Activated CD4-positive, alpha-beta memory T cell treated with anti-CD3 and anti-CD28 coated beads for 36 hours (primary cell): ENCODE measurements at regions not wholly inside any gene's neighbourhood (a gene's known extent, or its start where the extent isn't known, plus 50 kb on each side); places are given as distances from the start of the nearest gene placed in this dataset.
A peak's percentile ranks its signal among the peaks of the same experiment; 100 is the strongest.

Experiments used
- CTCF ChIA-PET: fragments of 350-600 bp; sonication (Branson Sonifier 250); formaldehyde crosslinking; loops from one replicate; lab custom pipeline; 2021; ENCODE audit warnings: antibody characterized with exemption, inconsistent platforms; lab: Charles Lee
- POLR2A ChIA-PET: fragments of 350-600 bp; sonication (Branson Sonifier 250); formaldehyde crosslinking; loops from one replicate; lab custom pipeline; 2021; ENCODE audit warnings: antibody characterized with exemption; lab: Charles Lee
- DNase-seq: peaks from one replicate; pipeline ENCODE4 v3.0.0-alpha.2; 2020
- H3K27ac Mint-ChIP-seq: one replicate; pipeline ENCODE4 v1.8.0; 2021; ENCODE audit warnings: mixed read lengths
- H3K27me3 Mint-ChIP-seq: one replicate; pipeline ENCODE4 v1.8.0; 2021; ENCODE audit warnings: mixed read lengths
- H3K36me3 Mint-ChIP-seq: one replicate; pipeline ENCODE4 v1.8.0; 2021; ENCODE audit warnings: mixed read lengths
- H3K4me1 Mint-ChIP-seq: one replicate; pipeline ENCODE4 v1.8.0; 2021; ENCODE audit warnings: low read depth, mixed read lengths
- H3K4me3 Mint-ChIP-seq: one replicate; pipeline ENCODE4 v1.8.0; 2021; ENCODE audit warnings: mild to moderate bottlenecking, mixed read lengths
- H3K9me3 Mint-ChIP-seq: one replicate; pipeline ENCODE4 v1.8.0; 2021; ENCODE audit warnings: mixed read lengths
- intact Hi-C: fragments of 100-400 bp; cut with micrococcal nuclease; formaldehyde crosslinking; loops from one replicate; pipeline ENCODE4 v1.15.1; 2023

GRCh38 chr15:66905185-66905584 is 160.2 kb upstream of the SMAD3 start:
- ChIA-PET POLR2A (no interaction called here), CTCF (interaction anchor here (1.1 to 3.7 kb wide), 3 partner anchors 11 to 529 kb away, joined by 3 to 18 read pairs (median 3); no protein-coding TSS in a partner anchor)
- intact Hi-C loops = no loop called here
- H3K27me3 Mint-ChIP-seq = peaks cover 5% of the 10 kb centered on the region
- peaks cover 6% of the 10 kb centered on the region for H3K9me3 Mint-ChIP-seq
- peaks cover 3% of the 10 kb centered on the region for H3K4me1 Mint-ChIP-seq
- H3K4me3 Mint-ChIP-seq = no peak overlapping the region
- H3K27ac Mint-ChIP-seq = no peak overlapping the region
- no peak for DNase-seq
- H3K36me3 Mint-ChIP-seq = no peaks in the 10 kb centered on the region

GRCh38 chr15:66905954-66906353 is 159.4 kb upstream of the SMAD3 start:
- Mint-ChIP-seq H3K4me3 (no peak overlapping the region), H3K36me3 (no peaks in the 10 kb centered on the region), H3K27me3 (peaks cover 5% of the 10 kb centered on the region), H3K4me1 (peaks cover 3% of the 10 kb centered on the region), H3K9me3 (peaks cover 6% of the 10 kb centered on the region), H3K27ac (no peak overlapping the region)
- DNase-seq = no peak
- POLR2A ChIA-PET = no interaction called here
- intact Hi-C loops = no loop called here
- CTCF ChIA-PET = interaction anchor here (1.1 to 3.7 kb wide), 3 partner anchors 10 to 528 kb away, joined by 3 to 18 read pairs (median 3); no protein-coding TSS in a partner anchor

- peaks cover 7% of the 10 kb centered on the region for H3K4me1 Mint-ChIP-seq
- H3K9me3 Mint-ChIP-seq = peaks cover 6% of the 10 kb centered on the region
- H3K27ac Mint-ChIP-seq = no peak overlapping the region
- DNase-seq = no peak
- peaks cover 5% of the 10 kb centered on the region for H3K27me3 Mint-ChIP-seq
- H3K4me3 Mint-ChIP-seq = no peak overlapping the region
- CTCF ChIA-PET = interaction anchor here (1.4 kb wide), 1 partner anchor 46 kb away, joined by 3 read pairs; no protein-coding TSS in a partner anchor
- no peaks in the 10 kb centered on the region for H3K36me3 Mint-ChIP-seq
- intact Hi-C loops = no loop called here
- POLR2A ChIA-PET = no interaction called here
Observed at GRCh38 chr15:66906668-66907614, 158.5 kb upstream of the SMAD3 start.

- Mint-ChIP-seq H3K27ac (no peak overlapping the region), H3K4me3 (no peak overlapping the region), H3K27me3 (peaks cover 5% of the 10 kb centered on the region), H3K4me1 (peaks cover 17% of the 10 kb centered on the region), H3K36me3 (no peaks in the 10 kb centered on the region), H3K9me3 (peaks cover 6% of the 10 kb centered on the region)
- DNase-seq = no peak
- ChIA-PET CTCF (interaction anchor here (1.1 to 1.4 kb wide), 4 partner anchors 11 to 387 kb away, joined by 3 to 4 read pairs (median 3); no protein-coding TSS in a partner anchor), POLR2A (no interaction called here)
- intact Hi-C loops = no loop called here
Observed at GRCh38 chr15:66907826-66908743, 157.3 kb upstream of the SMAD3 start.

GRCh38 chr15:66908744-66909095 is 156.7 kb upstream of the SMAD3 start:
- H3K36me3 Mint-ChIP-seq = no peaks in the 10 kb centered on the region
- peaks cover 17% of the 10 kb centered on the region for H3K4me1 Mint-ChIP-seq
- H3K9me3 Mint-ChIP-seq = peaks cover 6% of the 10 kb centered on the region
- no peak for DNase-seq
- ChIA-PET CTCF (interaction anchor here (1.1 to 1.4 kb wide), 4 partner anchors 11 to 386 kb away, joined by 3 to 4 read pairs (median 3); no protein-coding TSS in a partner anchor), POLR2A (no interaction called here)
- H3K27me3 Mint-ChIP-seq = peaks cover 5% of the 10 kb centered on the region
- H3K4me3 Mint-ChIP-seq = no peak overlapping the region
- intact Hi-C loops = no loop called here
- H3K27ac Mint-ChIP-seq = no peak overlapping the region

GRCh38 chr15:66909381-66909890 is 156.0 kb upstream of the SMAD3 start:
- H3K9me3 Mint-ChIP-seq = peaks cover 6% of the 10 kb centered on the region

GRCh38 chr15:66911131-66911700 is 154.2 kb upstream of the SMAD3 start:
- no peak overlapping the region for H3K4me3 Mint-ChIP-seq
- H3K9me3 Mint-ChIP-seq = peaks cover 4% of the 10 kb centered on the region
- ChIA-PET POLR2A (no interaction called here), CTCF (interaction anchor here (0.6 to 1.7 kb wide), 4 partner anchors 8 to 272 kb away, joined by 3 to 7 read pairs (median 4); no protein-coding TSS in a partner anchor)
- no peak overlapping the region for H3K27ac Mint-ChIP-seq
- H3K4me1 Mint-ChIP-seq = peaks cover 16% of the 10 kb centered on the region
- H3K36me3 Mint-ChIP-seq = no peaks in the 10 kb centered on the region
- intact Hi-C loops = no loop called here
- peaks cover 7% of the 10 kb centered on the region for H3K27me3 Mint-ChIP-seq
- DNase-seq = no peak

More at GRCh38 chr15:66909381-66909890, 156.0 kb upstream of the SMAD3 start:
- intact Hi-C loops = no loop called here
- H3K4me3 Mint-ChIP-seq = no peak overlapping the region
- POLR2A ChIA-PET = no interaction called here
- H3K27ac Mint-ChIP-seq = no peak overlapping the region
- H3K36me3 Mint-ChIP-seq = no peaks in the 10 kb centered on the region
- peaks cover 5% of the 10 kb centered on the region for H3K27me3 Mint-ChIP-seq
- no peak for DNase-seq
- H3K4me1 Mint-ChIP-seq = peaks cover 16% of the 10 kb centered on the region
- CTCF ChIA-PET = interaction anchor here (1.3 kb wide), 1 partner anchor 10 kb away, joined by 4 read pairs; no protein-coding TSS in a partner anchor

- Mint-ChIP-seq H3K4me3 (peak overlapping the region; percentile 16), H3K27ac (peak overlapping the region; percentile 9), H3K36me3 (no peaks in the 10 kb centered on the region), H3K27me3 (peaks cover 5% of the 10 kb centered on the region), H3K4me1 (peaks cover 16% of the 10 kb centered on the region), H3K9me3 (no peaks in the 10 kb centered on the region)
- intact Hi-C loops = no loop called here
- ChIA-PET POLR2A (no interaction called here), CTCF (interaction anchor here (1.2 to 1.7 kb wide), 2 partner anchors 8 to 9 kb away, joined by 4 to 7 read pairs; no protein-coding TSS in a partner anchor)
- peak; percentile 58 for DNase-seq
Observed at GRCh38 chr15:66912001-66912400, 153.4 kb upstream of the SMAD3 start.

- DNase-seq = no peak
- Mint-ChIP-seq H3K27me3 (peaks cover 5% of the 10 kb centered on the region), H3K4me3 (no peak overlapping the region), H3K4me1 (peaks cover 16% of the 10 kb centered on the region), H3K27ac (no peak overlapping the region), H3K9me3 (no peaks in the 10 kb centered on the region), H3K36me3 (no peaks in the 10 kb centered on the region)
- ChIA-PET POLR2A (no interaction called here), CTCF (interaction anchor here (1.7 kb wide), 1 partner anchor 9 kb away, joined by 7 read pairs; no protein-coding TSS in a partner anchor)
- intact Hi-C loops = no loop called here
Observed at GRCh38 chr15:66912441-66912840, 153.0 kb upstream of the SMAD3 start.

- Mint-ChIP-seq H3K36me3 (no peaks in the 10 kb centered on the region), H3K27me3 (peaks cover 5% of the 10 kb centered on the region), H3K27ac (no peak overlapping the region), H3K4me3 (no peak overlapping the region), H3K4me1 (peaks cover 2% of the 10 kb centered on the region), H3K9me3 (peaks cover 13% of the 10 kb centered on the region)
- no peak for DNase-seq
- POLR2A ChIA-PET = no interaction called here
- CTCF ChIA-PET = interaction anchor here (4.4 kb wide), 1 partner anchor 14 kb away, joined by 18 read pairs; no protein-coding TSS in a partner anchor
- intact Hi-C loops = no loop called here
Observed at GRCh38 chr15:66917904-66918448, 147.4 kb upstream of the SMAD3 start.

- intact Hi-C loops = no loop called here
- no peak for DNase-seq
- ChIA-PET CTCF (interaction anchor here (0.9 to 1.3 kb wide), 4 partner anchors 8 to 27 kb away, joined by 4 to 6 read pairs (median 4); no protein-coding TSS in a partner anchor), POLR2A (no interaction called here)
- Mint-ChIP-seq H3K36me3 (peaks cover 1% of the 10 kb centered on the region), H3K27me3 (peaks cover 7% of the 10 kb centered on the region), H3K27ac (no peak overlapping the region), H3K4me3 (no peak overlapping the region), H3K4me1 (peaks cover 6% of the 10 kb centered on the region), H3K9me3 (peaks cover 19% of the 10 kb centered on the region)
Observed at GRCh38 chr15:66919421-66919820, 146.0 kb upstream of the SMAD3 start.
